Hippocampal formation (tissue), 2 donors: ENCODE measurements at regions not wholly inside any gene's neighbourhood (a gene's known extent, or its start where the extent isn't known, plus 50 kb on each side); places are given as distances from the start of the nearest gene placed in this dataset.
A peak's percentile ranks its signal among the peaks of the same experiment; 100 is the strongest.

Source experiments
- DNase-seq, 2 donors: peaks; one replicate each; lab custom pipeline; 2025; lab: John Stamatoyannopoulos, UW

- DNase-seq, result no peak
These were observed 52.9 kb downstream of the FRMPD3 start for GRCh38 chrX:107502316-107502715.

GRCh38 chrX:107504006-107504405 lies 54.6 kb downstream of the FRMPD3 start:
- no peak for DNase-seq

- no peak for DNase-seq
These were observed 55.8 kb downstream of the FRMPD3 start for GRCh38 chrX:107505223-107505622.

- DNase-seq, result no peak
These were observed 57.2 kb downstream of the FRMPD3 start for GRCh38 chrX:107506596-107507031.

GRCh38 chrX:107507093-107507743 lies 57.8 kb downstream of the FRMPD3 start:
- DNase-seq, result no peak

GRCh38 chrX:107507744-107508117 lies 58.3 kb downstream of the FRMPD3 start:
- no peak for DNase-seq

- DNase-seq, result no peak
These were observed 59.5 kb downstream of the FRMPD3 start for GRCh38 chrX:107508925-107509324.

GRCh38 chrX:107514944-107515343 lies 65.5 kb downstream of the FRMPD3 start:
- no peak for DNase-seq

- DNase-seq, result no peak
These were observed 72.6 kb downstream of the FRMPD3 start for GRCh38 chrX:107521877-107522586.

- DNase-seq, result no peak
These were observed 73.4 kb downstream of the FRMPD3 start for GRCh38 chrX:107522901-107523300.

- DNase-seq, result no peak
These were observed 76.7 kb downstream of the FRMPD3 start for GRCh38 chrX:107526141-107526540.

GRCh38 chrX:107530141-107530540 lies 80.7 kb downstream of the FRMPD3 start:
- no peak for DNase-seq

- no peak for DNase-seq
These were observed 88.4 kb downstream of the FRMPD3 start for GRCh38 chrX:107537815-107538214.

GRCh38 chrX:107541244-107541643 lies 87.1 kb upstream of the PRPS1 start:
- DNase-seq, result no peak

GRCh38 chrX:107542040-107542439 lies 86.3 kb upstream of the PRPS1 start:
- DNase-seq, result no peak

GRCh38 chrX:107542500-107542899 lies 85.8 kb upstream of the PRPS1 start:
- peak; percentile 14 for DNase-seq

GRCh38 chrX:107547621-107548020 lies 80.7 kb upstream of the PRPS1 start:
- no peak for DNase-seq

GRCh38 chrX:107548775-107549174 lies 79.5 kb upstream of the PRPS1 start:
- no peak for DNase-seq

- no peak for DNase-seq
These were observed 78.8 kb upstream of the PRPS1 start for GRCh38 chrX:107549504-107549903.

GRCh38 chrX:107551546-107551945 lies 76.8 kb upstream of the PRPS1 start:
- no peak for DNase-seq

- DNase-seq, result no peak
These were observed 75.4 kb upstream of the PRPS1 start for GRCh38 chrX:107552930-107553329.

GRCh38 chrX:107556967-107557366 lies 71.3 kb upstream of the PRPS1 start:
- DNase-seq, result no peak

GRCh38 chrX:107559506-107559905 lies 68.8 kb upstream of the PRPS1 start:
- no peak for DNase-seq

GRCh38 chrX:107560041-107560440 lies 68.3 kb upstream of the PRPS1 start:
- no peak for DNase-seq
